SK-N-SH treated with all-trans-retinoic acid at 6 μM for 48 hours (cell line): ENCODE measurements at regions not wholly inside any gene's neighbourhood (a gene's known extent, or its start where the extent isn't known, plus 50 kb on each side); places are given as distances from the start of the nearest gene placed in this dataset.

Source experiments
- CSDC2 ChIP-seq: fragments of 250-450 bp; sonication (Bioruptor Pico); IDR thresholded peaks from 2 replicates; pipeline ENCODE4 v1.5.0; 2020; ENCODE audit warnings: mild to moderate bottlenecking, moderate library complexity
- POU6F1 ChIP-seq: fragments of 250-450 bp; sonication (Bioruptor Pico); IDR thresholded peaks from 2 replicates; pipeline ENCODE4 v1.8.0; 2021; ENCODE audit warnings: low read depth, mild to moderate bottlenecking, moderate library complexity, borderline replicate concordance
- RARB ChIP-seq: fragments of 250-450 bp; sonication (Bioruptor Pico); IDR thresholded peaks from 2 replicates; pipeline ENCODE4 v1.8.0; 2021; ENCODE audit warnings: mild to moderate bottlenecking, moderate library complexity
- ZC3H10 ChIP-seq: fragments of 250-450 bp; sonication (Bioruptor Pico); IDR thresholded peaks from 2 replicates; pipeline ENCODE4 v1.5.1; 2021; ENCODE audit warnings: mild to moderate bottlenecking, moderate library complexity
- ZNF8 ChIP-seq: fragments of 450-650 bp; formaldehyde crosslinking; IDR thresholded peaks from 2 replicates; pipeline ENCODE4 v1.5.0; 2020; ENCODE audit warnings: mild to moderate bottlenecking, moderate library complexity

- TF ChIP-seq RARB (CRISPR knock-in tag) (no peak), ZC3H10 (CRISPR knock-in tag) (no peak), POU6F1 (CRISPR knock-in tag) (no peak), CSDC2 (CRISPR knock-in tag) (no peak), ZNF8 (CRISPR knock-in tag) (no peak)
These were observed 56.4 kb upstream of the NXT1 start for GRCh38 chr20:23294166-23294565.
